H9 (cell line): ENCODE measurements at regions not wholly inside any gene's neighbourhood (a gene's known extent, or its start where the extent isn't known, plus 50 kb on each side); places are given as distances from the start of the nearest gene placed in this dataset.

Experiments
- DNase-seq: peaks from one replicate; pipeline ENCODE4 v3.0.0-alpha.2; 2017
- H2AFZ ChIP-seq: one replicate; pipeline ENCODE4 v1.6.1; 2013; ENCODE audit warnings: mild to moderate bottlenecking, low read length, control low read depth, moderate library complexity
- H2AK5ac ChIP-seq: 2 replicates; pipeline ENCODE4 v1.6.1; 2013; ENCODE audit warnings: low read length, control low read depth, mixed read lengths; ENCODE audit not compliant: insufficient read length
- H2BK120ac ChIP-seq: one replicate; pipeline ENCODE4 v1.6.1; 2013; ENCODE audit warnings: low read depth, mild to moderate bottlenecking, low read length, control low read depth, inconsistent platforms; ENCODE audit not compliant: poor library complexity, severe bottlenecking
- H2BK12ac ChIP-seq: 2 replicates; pipeline ENCODE4 v1.6.1; 2013; ENCODE audit warnings: low read length, control low read depth, mixed read lengths, low read depth; ENCODE audit not compliant: insufficient read length
- H2BK15ac ChIP-seq: 2 replicates; pipeline ENCODE4 v1.6.1; 2013; ENCODE audit warnings: low read depth, low read length, control low read depth
- H2BK20ac ChIP-seq: one replicate; pipeline ENCODE4 v1.6.1; 2013; ENCODE audit warnings: low read depth, mild to moderate bottlenecking, low read length, control low read depth, inconsistent platforms; ENCODE audit not compliant: poor library complexity, severe bottlenecking
- H2BK5ac ChIP-seq: 2 replicates; pipeline ENCODE4 v1.6.1; 2013; ENCODE audit warnings: low read length, control low read depth, mixed read lengths; ENCODE audit not compliant: insufficient read length
- H3K14ac ChIP-seq: 2 replicates; pipeline ENCODE4 v1.6.1; 2013; ENCODE audit warnings: low read length, control low read depth; ENCODE audit not compliant: insufficient read depth
- H3K18ac ChIP-seq: 2 replicates; pipeline ENCODE4 v1.6.1; 2013; ENCODE audit warnings: low read depth, mild to moderate bottlenecking, mixed read lengths, low read length, control low read depth; ENCODE audit not compliant: insufficient read length
- H3K23ac ChIP-seq: 2 replicates; pipeline ENCODE4 v1.6.1; 2013; ENCODE audit warnings: low read length, control low read depth, mixed read lengths, low read depth; ENCODE audit not compliant: insufficient read length
- H3K23me2 ChIP-seq: 2 replicates; pipeline ENCODE4 v1.6.1; 2013; ENCODE audit warnings: low read depth, mild to moderate bottlenecking, mixed read lengths, low read length, control low read depth; ENCODE audit not compliant: insufficient read length, poor library complexity, severe bottlenecking
- H3K27ac ChIP-seq: 2 replicates; pipeline ENCODE4 v1.5.1; 2013; ENCODE audit warnings: low read length, control low read depth, mixed read lengths, low read depth; ENCODE audit not compliant: insufficient read length
- H3K27me3 ChIP-seq: 2 replicates; pipeline ENCODE4 v1.6.1; 2013; ENCODE audit warnings: low read length, control low read depth, inconsistent platforms; ENCODE audit not compliant: insufficient read depth
- H3K4ac ChIP-seq: 2 replicates; pipeline ENCODE4 v1.6.1; 2013; ENCODE audit warnings: low read depth, mild to moderate bottlenecking, control low read depth, inconsistent platforms, low read length, moderate library complexity
- H3K4me1 ChIP-seq: 2 replicates; pipeline ENCODE4 v1.6.1; 2013; ENCODE audit warnings: low read length, control low read depth, inconsistent platforms; ENCODE audit not compliant: insufficient read depth
- H3K4me2 ChIP-seq: 2 replicates; pipeline ENCODE4 v1.6.1; 2013; ENCODE audit warnings: low read length, control low read depth, mixed read lengths; ENCODE audit not compliant: insufficient read length, insufficient read depth
- H3K56ac ChIP-seq: 2 replicates; pipeline ENCODE4 v1.6.1; 2013; ENCODE audit warnings: low read depth, mild to moderate bottlenecking, mixed read lengths, low read length, control low read depth; ENCODE audit not compliant: insufficient read length
- H3K79me1 ChIP-seq: 2 replicates; pipeline ENCODE4 v1.6.1; 2013; ENCODE audit warnings: low read depth, mild to moderate bottlenecking, moderate library complexity, low read length, control low read depth, inconsistent platforms; ENCODE audit not compliant: insufficient read depth, poor library complexity, severe bottlenecking
- H3K79me2 ChIP-seq: 2 replicates; pipeline ENCODE4 v1.6.1; 2013; ENCODE audit warnings: low read length, control low read depth, inconsistent platforms; ENCODE audit not compliant: insufficient read depth
- H3K9ac ChIP-seq: 2 replicates; pipeline ENCODE4 v1.6.1; 2013; ENCODE audit warnings: low read length, control low read depth, mixed read lengths; ENCODE audit not compliant: insufficient read length; ENCODE audit errors: extremely low read depth
- H3K9me3 ChIP-seq: one replicate; pipeline ENCODE4 v1.6.1; 2013; ENCODE audit warnings: low read depth, low read length, inconsistent platforms; ENCODE audit not compliant: control insufficient read depth
- H3T11ph ChIP-seq: one replicate; pipeline ENCODE4 v1.6.1; 2013; ENCODE audit warnings: mild to moderate bottlenecking, low read length, control low read depth, inconsistent platforms
- H4K20me1 ChIP-seq: one replicate; pipeline ENCODE4 v1.6.1; 2013; ENCODE audit not compliant: control insufficient read depth, insufficient read length, insufficient read depth
- H4K5ac ChIP-seq: 2 replicates; pipeline ENCODE4 v1.6.1; 2013; ENCODE audit warnings: low read depth, mild to moderate bottlenecking, mixed read lengths, low read length, control low read depth; ENCODE audit not compliant: insufficient read length
- H4K8ac ChIP-seq: replicated peaks from 2 replicates; pipeline ENCODE4 v1.6.1; 2013; ENCODE audit warnings: low read length, control low read depth, mixed read lengths, low read depth; ENCODE audit not compliant: insufficient read length
- H4K91ac ChIP-seq: 2 replicates; pipeline ENCODE4 v1.6.1; 2013; ENCODE audit warnings: low read depth, mild to moderate bottlenecking, moderate library complexity, mixed read lengths, low read length, control low read depth; ENCODE audit not compliant: insufficient read length
- H3K27ac Mint-ChIP-seq, 3 experiments: 2 replicates in 2 of 3; 3 replicates in 1 of 3; pipeline ENCODE4 v1.8.0; 2020 to 2021; ENCODE audit warnings: mixed read lengths in 3 of 3, mild to moderate bottlenecking in 1 of 3, moderate library complexity in 1 of 3
- H3K27me3 Mint-ChIP-seq: 2 replicates; pipeline ENCODE4 v1.8.0; 2021; ENCODE audit warnings: low read depth, mild to moderate bottlenecking, moderate library complexity, mixed read lengths
- H3K36me3 Mint-ChIP-seq, 3 experiments: 2 replicates in 2 of 3; 3 replicates in 1 of 3; pipeline ENCODE4 v1.8.0; 2020 to 2021; ENCODE audit warnings: low read depth in 3 of 3, mixed read lengths in 3 of 3; ENCODE audit not compliant: insufficient read depth in 1 of 3
- H3K4me1 Mint-ChIP-seq, 2 experiments: 2 replicates each; pipeline ENCODE4 v1.8.0; 2020; ENCODE audit warnings: mixed read lengths in 2 of 2
- H3K4me3 Mint-ChIP-seq, 2 experiments: 2 replicates in 1 of 2; 3 replicates in 1 of 2; pipeline ENCODE4 v1.8.0; 2020 to 2021; ENCODE audit warnings: mild to moderate bottlenecking in 2 of 2, mixed read lengths in 2 of 2, moderate library complexity in 1 of 2
- H3K9me3 Mint-ChIP-seq, 2 experiments: 2 replicates in 1 of 2; 3 replicates in 1 of 2; pipeline ENCODE4 v1.8.0; 2020; ENCODE audit warnings: mild to moderate bottlenecking in 2 of 2, mixed read lengths in 2 of 2, moderate library complexity in 1 of 2
- WGBS: extraction: QIAGEN DNeasy Blood & Tissue Kit; methylation state at CpG from one replicate; pipeline ENCODE4 v1.1.7; 2013; ENCODE audit warnings: missing lambda C conversion rate, low lambda C conversion rate, mixed read lengths; ENCODE audit not compliant: insufficient read length; ENCODE audit errors: extremely low coverage; 5-methylcytosine and 5-hydroxymethylcytosine counted together
- TF ChIP-seq, protein P1 (sequence below): fragments of 200-600 bp; sonication (generic); conservative IDR thresholded peaks from 3 replicates; pipeline ENCODE4 v1.8.0; 2021; ENCODE audit warnings: antibody characterized with exemption, mild to moderate bottlenecking

DNA sequence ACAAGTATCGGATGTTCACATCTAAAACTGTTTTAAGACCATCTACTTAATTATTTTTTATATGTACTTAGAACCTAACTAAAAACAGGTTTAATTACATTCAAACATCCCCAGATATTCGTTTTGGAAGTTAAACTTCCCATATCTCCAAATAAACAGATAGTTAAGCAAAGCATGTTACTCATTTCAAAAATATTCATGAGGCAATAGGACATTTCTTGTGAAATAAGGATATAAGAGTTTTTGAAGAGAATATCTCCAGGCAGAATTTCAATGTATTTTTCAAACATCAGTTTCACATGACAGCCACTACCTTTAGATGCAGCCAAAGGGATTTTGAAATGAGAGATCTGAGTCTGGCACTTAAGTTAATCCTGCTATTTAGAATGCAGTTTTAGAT is 697.5 kb downstream of the SLITRK1 start:
- no peak overlapping the region for H3K18ac ChIP-seq
- H4K20me1 ChIP-seq: no peaks in the 10 kb centered on the region
- no peak overlapping the region for H3K14ac ChIP-seq
- H3K4me1 ChIP-seq: no peaks in the 10 kb centered on the region
- no peak overlapping the region for H2BK15ac ChIP-seq
- no peak overlapping the region for H3K23ac ChIP-seq
- no peak overlapping the region for H3K9ac ChIP-seq
- H4K91ac ChIP-seq: no peak overlapping the region
- H2AK5ac ChIP-seq: no peak overlapping the region
- TF ChIP-seq, protein P1, sequence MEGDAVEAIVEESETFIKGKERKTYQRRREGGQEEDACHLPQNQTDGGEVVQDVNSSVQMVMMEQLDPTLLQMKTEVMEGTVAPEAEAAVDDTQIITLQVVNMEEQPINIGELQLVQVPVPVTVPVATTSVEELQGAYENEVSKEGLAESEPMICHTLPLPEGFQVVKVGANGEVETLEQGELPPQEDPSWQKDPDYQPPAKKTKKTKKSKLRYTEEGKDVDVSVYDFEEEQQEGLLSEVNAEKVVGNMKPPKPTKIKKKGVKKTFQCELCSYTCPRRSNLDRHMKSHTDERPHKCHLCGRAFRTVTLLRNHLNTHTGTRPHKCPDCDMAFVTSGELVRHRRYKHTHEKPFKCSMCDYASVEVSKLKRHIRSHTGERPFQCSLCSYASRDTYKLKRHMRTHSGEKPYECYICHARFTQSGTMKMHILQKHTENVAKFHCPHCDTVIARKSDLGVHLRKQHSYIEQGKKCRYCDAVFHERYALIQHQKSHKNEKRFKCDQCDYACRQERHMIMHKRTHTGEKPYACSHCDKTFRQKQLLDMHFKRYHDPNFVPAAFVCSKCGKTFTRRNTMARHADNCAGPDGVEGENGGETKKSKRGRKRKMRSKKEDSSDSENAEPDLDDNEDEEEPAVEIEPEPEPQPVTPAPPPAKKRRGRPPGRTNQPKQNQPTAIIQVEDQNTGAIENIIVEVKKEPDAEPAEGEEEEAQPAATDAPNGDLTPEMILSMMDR: no peak
- WGBS: no CpG with 5 or more reads among the region's 2 CpGs
- H3K79me2 ChIP-seq: no peaks in the 10 kb centered on the region
- H3K9me3 ChIP-seq: no peaks in the 10 kb centered on the region
- H2AFZ ChIP-seq: no peak overlapping the region
- peaks cover 0 to 3% of the 10 kb centered on the region in 2 experiments; a peak in 1 of 4 replicates for H3K4me1 Mint-ChIP-seq
- no peaks in the 10 kb centered on the region for H3K79me1 ChIP-seq
- H2BK12ac ChIP-seq: no peak overlapping the region
- H3K36me3 Mint-ChIP-seq: peaks cover 4 to 15% (median 5%) of the 10 kb centered on the region in 3 experiments
- H3K4me2 ChIP-seq: no peak overlapping the region
- H3K9me3 Mint-ChIP-seq: peaks cover 15 to 21% of the 10 kb centered on the region in 2 experiments
- no peak overlapping the region for H2BK5ac ChIP-seq
- H4K8ac ChIP-seq: no peak overlapping the region
- no peak overlapping the region for H3K56ac ChIP-seq
- no peak overlapping the region for H3K4me3 Mint-ChIP-seq
- H3K27ac ChIP-seq: no peak overlapping the region
- no peak overlapping the region for H4K5ac ChIP-seq
- H3T11ph ChIP-seq: no peak overlapping the region
- DNase-seq: no peak
- no peaks in the 10 kb centered on the region for H3K23me2 ChIP-seq
- H3K27ac Mint-ChIP-seq: no peak overlapping the region
- no peak overlapping the region for H2BK120ac ChIP-seq
- no peaks in the 10 kb centered on the region for H3K27me3 Mint-ChIP-seq
- no peak overlapping the region for H3K4ac ChIP-seq
- H3K27me3 ChIP-seq: no peaks in the 10 kb centered on the region
- H2BK20ac ChIP-seq: no peak overlapping the region
